ENCODE measurements at regions not wholly inside any gene's neighbourhood (a gene's known extent, or its start where the extent isn't known, plus 50 kb on each side); places are given as distances from the start of the nearest gene placed in this dataset.

DNA sequence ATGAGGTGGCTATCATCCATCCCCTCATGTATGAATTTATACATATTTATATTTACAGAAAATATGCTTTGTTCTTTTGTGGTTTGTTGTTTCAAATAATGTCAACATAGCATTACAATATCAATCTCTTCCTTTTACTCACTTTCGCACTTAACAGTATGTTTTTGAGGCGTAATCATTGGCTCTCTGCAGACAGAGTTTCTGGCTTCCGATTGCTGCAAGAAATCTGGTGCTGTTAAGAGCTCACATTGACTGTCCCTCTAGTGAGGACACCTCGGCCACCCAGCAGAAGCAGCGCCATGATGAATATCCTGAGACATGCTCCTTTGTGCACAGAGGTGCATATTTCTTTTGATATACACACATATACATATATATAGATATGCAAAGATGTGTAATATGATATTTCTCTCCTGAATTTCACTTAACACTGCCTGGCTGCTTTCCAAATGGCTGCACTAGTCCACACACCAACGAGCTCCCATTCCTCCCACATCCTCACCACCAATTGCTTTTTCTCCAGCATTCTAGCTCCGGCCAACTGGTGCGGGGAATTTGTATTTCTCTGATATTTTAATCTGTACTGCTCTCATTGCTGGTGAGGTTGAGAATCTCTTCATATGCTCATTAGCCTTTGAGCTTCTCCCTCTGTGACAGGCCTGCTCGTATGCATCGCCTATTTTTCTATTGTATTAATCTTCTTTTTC is 248.4 kb downstream of the SIPA1L2 start:
- TF ChIP-seq, protein P1, sequence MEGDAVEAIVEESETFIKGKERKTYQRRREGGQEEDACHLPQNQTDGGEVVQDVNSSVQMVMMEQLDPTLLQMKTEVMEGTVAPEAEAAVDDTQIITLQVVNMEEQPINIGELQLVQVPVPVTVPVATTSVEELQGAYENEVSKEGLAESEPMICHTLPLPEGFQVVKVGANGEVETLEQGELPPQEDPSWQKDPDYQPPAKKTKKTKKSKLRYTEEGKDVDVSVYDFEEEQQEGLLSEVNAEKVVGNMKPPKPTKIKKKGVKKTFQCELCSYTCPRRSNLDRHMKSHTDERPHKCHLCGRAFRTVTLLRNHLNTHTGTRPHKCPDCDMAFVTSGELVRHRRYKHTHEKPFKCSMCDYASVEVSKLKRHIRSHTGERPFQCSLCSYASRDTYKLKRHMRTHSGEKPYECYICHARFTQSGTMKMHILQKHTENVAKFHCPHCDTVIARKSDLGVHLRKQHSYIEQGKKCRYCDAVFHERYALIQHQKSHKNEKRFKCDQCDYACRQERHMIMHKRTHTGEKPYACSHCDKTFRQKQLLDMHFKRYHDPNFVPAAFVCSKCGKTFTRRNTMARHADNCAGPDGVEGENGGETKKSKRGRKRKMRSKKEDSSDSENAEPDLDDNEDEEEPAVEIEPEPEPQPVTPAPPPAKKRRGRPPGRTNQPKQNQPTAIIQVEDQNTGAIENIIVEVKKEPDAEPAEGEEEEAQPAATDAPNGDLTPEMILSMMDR (IDR thresholded peaks at IDR 0.05; ENCODE audit: insufficient read depth, low read length) = no peak
- TF ChIP-seq POLR2AphosphoS5 (IDR thresholded peaks at IDR 0.05; ENCODE audit: low read depth) = no peak
